Left cardiac atrium (tissue), 4 donors: ENCODE measurements at regions not wholly inside any gene's neighbourhood (a gene's known extent, or its start where the extent isn't known, plus 50 kb on each side); places are given as distances from the start of the nearest gene placed in this dataset.

Source experiments
- ATAC-seq, 2 donors: fragments of 200-7000 bp; cut with Tn5 transposase; one replicate each; pipeline ENCODE4 v1.9.1; 2020; ENCODE audit warnings: mild to moderate bottlenecking in 2 of 2, moderate library complexity in 2 of 2
- DNase-seq: peaks from one replicate; pipeline ENCODE4 v3.0.0-alpha.2; 2020
- intact Hi-C, 2 donors: fragments of 100-400 bp; cut with DNase I; formaldehyde crosslinking; loops; one replicate each; pipeline versions ENCODE4 v1.14.1 to v1.15.1; 2022 to 2023
- donor health status: DM: no; HTN: yes; CAD: no.
- donor health status: DM: no; HTN: yes; CAD: no; lungs with severe emphysema.
- donor health status: DM: yes; HTN: yes; CAD: no.
- donor health status: Dilated cardiomyopathy.

- ATAC-seq, result no peak
- intact Hi-C loops, result no loop called here
- DNase-seq, result no peak
Observed at GRCh38 chr2:2871480-2872308, 505.9 kb downstream of the EIPR1 start.

- DNase-seq, result no peak
- intact Hi-C loops, result no loop called here
- ATAC-seq, result no peak
Observed at GRCh38 chr2:2870106-2870505, 507.5 kb downstream of the EIPR1 start.

GRCh38 chr2:2869553-2869952 is 508.1 kb downstream of the EIPR1 start:
- DNase-seq, result no peak
- intact Hi-C loops, result no loop called here
- no peak for ATAC-seq

GRCh38 chr2:2868085-2868484 is 509.5 kb downstream of the EIPR1 start:
- intact Hi-C loops, result no loop called here
- ATAC-seq (peak in 1 of 2 donors; percentile 41), DNase-seq (no peak)

- ATAC-seq, result no peak
- intact Hi-C loops, result no loop called here
- no peak for DNase-seq
Observed at GRCh38 chr2:2867397-2867979, 510.1 kb downstream of the EIPR1 start.

GRCh38 chr2:2866459-2866858 is 511.2 kb downstream of the EIPR1 start:
- ATAC-seq (no peak), DNase-seq (no peak)
- intact Hi-C loops, result no loop called here

- DNase-seq, result no peak
- intact Hi-C loops, result no loop called here
- ATAC-seq, result no peak
Observed at GRCh38 chr2:2862386-2862785, 515.2 kb downstream of the EIPR1 start.

GRCh38 chr2:2861666-2862240 is 515.9 kb downstream of the EIPR1 start:
- DNase-seq (no peak), ATAC-seq (peak in 1 of 2 donors; percentile 47)
- intact Hi-C loops, result no loop called here

GRCh38 chr2:2860589-2861300 is 516.9 kb downstream of the EIPR1 start:
- DNase-seq (no peak), ATAC-seq (no peak)
- intact Hi-C loops, result no loop called here

GRCh38 chr2:2859732-2860131 is 517.9 kb downstream of the EIPR1 start:
- no peak for DNase-seq
- ATAC-seq, result no peak
- intact Hi-C loops, result no loop called here

- intact Hi-C loops, result no loop called here
- ATAC-seq, result no peak
- no peak for DNase-seq
Observed at GRCh38 chr2:2859164-2859563, 518.5 kb downstream of the EIPR1 start.

GRCh38 chr2:2856723-2857415 is 520.7 kb downstream of the EIPR1 start:
- DNase-seq (no peak), ATAC-seq (peak in 1 of 2 donors; percentile 51)
- intact Hi-C loops, result no loop called here

GRCh38 chr2:2855297-2855696 is 522.3 kb downstream of the EIPR1 start:
- ATAC-seq (no peak), DNase-seq (no peak)
- intact Hi-C loops, result no loop called here

GRCh38 chr2:2853346-2853745 is 522.3 kb upstream of the MYT1L start:
- DNase-seq, result no peak
- intact Hi-C loops, result no loop called here
- peak in 1 of 2 donors; percentile 43 for ATAC-seq

- ATAC-seq, result peak in 1 of 2 donors; percentile 27
- DNase-seq, result no peak
- intact Hi-C loops, result no loop called here
Observed at GRCh38 chr2:2851806-2852777, 521.0 kb upstream of the MYT1L start.

- intact Hi-C loops, result no loop called here
- ATAC-seq, result no peak
Observed at GRCh38 chr2:2851316-2851715, 520.2 kb upstream of the MYT1L start.

GRCh38 chr2:2850859-2851258 is 519.8 kb upstream of the MYT1L start:
- no peak for DNase-seq
- intact Hi-C loops, result no loop called here
- no peak for ATAC-seq

More at GRCh38 chr2:2851316-2851715, 520.2 kb upstream of the MYT1L start:
- DNase-seq, result no peak

- no peak for DNase-seq
- intact Hi-C loops, result no loop called here
- ATAC-seq, result no peak
Observed at GRCh38 chr2:2850218-2850755, 519.2 kb upstream of the MYT1L start.
